NCI-H1930 (cell line): ENCODE measurements at regions not wholly inside any gene's neighbourhood (a gene's known extent, or its start where the extent isn't known, plus 50 kb on each side); places are given as distances from the start of the nearest gene placed in this dataset.

Source experiments
- DNase-seq, 2 experiments: peaks; one replicate each; lab custom pipeline; 2025; lab: John Stamatoyannopoulos, UW

- DNase-seq = no peak
Observed at GRCh38 chr20:17858450-17859001, 110.1 kb downstream of the SNX5 start.

GRCh38 chr20:17857639-17858449, 110.8 kb downstream of the SNX5 start:
- no peak for DNase-seq

- DNase-seq = no peak
Observed at GRCh38 chr20:17856837-17857605, 111.6 kb downstream of the SNX5 start.

GRCh38 chr20:17856024-17856564, 112.5 kb downstream of the SNX5 start:
- DNase-seq = no peak

GRCh38 chr20:17854307-17854903, 114.2 kb downstream of the SNX5 start:
- DNase-seq = peak in 1 of 2 experiments; percentile 7

- no peak for DNase-seq
Observed at GRCh38 chr20:17852323-17852722, 116.3 kb downstream of the SNX5 start.

GRCh38 chr20:17850684-17851026, 117.9 kb downstream of the SNX5 start:
- DNase-seq = no peak

GRCh38 chr20:17849901-17850683, 118.5 kb downstream of the SNX5 start:
- DNase-seq = no peak

- DNase-seq = no peak
Observed at GRCh38 chr20:17849138-17849900, 119.3 kb downstream of the SNX5 start.

- no peak for DNase-seq
Observed at GRCh38 chr20:17848249-17849048, 120.1 kb downstream of the SNX5 start.

- DNase-seq = no peak
Observed at GRCh38 chr20:17845701-17846475, 122.7 kb downstream of the SNX5 start.

- no peak for DNase-seq
Observed at GRCh38 chr20:17844549-17845298, 123.9 kb downstream of the SNX5 start.

GRCh38 chr20:17844133-17844429, 124.5 kb downstream of the SNX5 start:
- DNase-seq = no peak

GRCh38 chr20:17843246-17844132, 125.1 kb downstream of the SNX5 start:
- DNase-seq = no peak

GRCh38 chr20:17841751-17842215, 126.8 kb downstream of the SNX5 start:
- no peak for DNase-seq

- DNase-seq = no peak
Observed at GRCh38 chr20:17840423-17840822, 128.2 kb downstream of the SNX5 start.

- DNase-seq = no peak
Observed at GRCh38 chr20:17838921-17839320, 129.7 kb downstream of the SNX5 start.
